Activated CD4-positive, alpha-beta T cell treated with anti-CD3 and anti-CD28 coated beads, Interleukin-2, amount 50 U/mL, for 1 hour (primary cell): ENCODE measurements at regions not wholly inside any gene's neighbourhood (a gene's known extent, or its start where the extent isn't known, plus 50 kb on each side); places are given as distances from the start of the nearest gene placed in this dataset.

Experiments used
- DNase-seq: peaks from one replicate; pipeline ENCODE4 v3.0.0-alpha.2; 2020

- DNase-seq = no peak
Measured at GRCh38 chr4:152156442-152156841, 379.4 kb downstream of the FBXW7 start.

GRCh38 chr4:152155070-152155469 is 380.8 kb downstream of the FBXW7 start:
- no peak for DNase-seq

GRCh38 chr4:152154433-152154832 is 381.5 kb downstream of the FBXW7 start:
- DNase-seq = no peak

GRCh38 chr4:152153476-152154270 is 382.2 kb downstream of the FBXW7 start:
- no peak for DNase-seq

DNA sequence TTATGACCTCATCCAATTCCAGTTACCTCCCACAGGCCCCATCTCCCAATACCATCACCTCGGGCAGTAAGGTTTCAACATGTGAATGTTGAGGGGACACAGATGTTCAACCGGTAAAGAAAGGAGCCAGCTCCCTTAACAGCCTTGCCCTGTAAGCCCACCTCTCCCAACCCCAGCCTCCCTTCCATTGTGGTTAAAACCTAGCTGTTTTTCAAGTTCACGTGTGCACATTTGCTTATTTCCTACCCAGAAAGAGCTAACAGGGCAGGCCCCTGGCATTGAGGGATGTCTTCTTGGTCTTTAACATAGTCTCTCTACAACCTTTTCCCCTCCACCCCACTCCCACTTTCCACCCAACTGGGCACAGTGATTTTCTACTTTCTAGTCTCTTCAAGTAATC is 385.7 kb downstream of the FBXW7 start:
- DNase-seq = no peak

DNA sequence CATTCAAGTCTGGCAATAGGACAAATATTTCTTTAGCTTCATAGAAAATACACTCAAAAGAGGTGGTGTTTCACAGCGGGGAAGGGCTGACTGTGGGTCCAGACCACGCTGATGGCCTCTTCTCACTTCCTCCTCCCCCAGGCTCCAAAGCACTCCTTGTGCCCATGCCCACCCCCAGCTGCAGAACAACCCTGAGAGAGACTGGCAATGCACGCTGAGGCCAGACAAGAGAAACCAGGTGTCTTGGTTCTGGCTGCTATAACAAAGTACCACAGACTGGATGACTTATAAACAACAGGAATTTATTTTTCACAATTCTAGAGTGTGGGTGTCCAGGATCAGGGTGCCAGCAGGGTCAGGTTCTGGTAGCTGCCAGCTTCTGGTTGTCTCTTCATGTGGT is 386.1 kb downstream of the FBXW7 start:
- DNase-seq = no peak

DNA sequence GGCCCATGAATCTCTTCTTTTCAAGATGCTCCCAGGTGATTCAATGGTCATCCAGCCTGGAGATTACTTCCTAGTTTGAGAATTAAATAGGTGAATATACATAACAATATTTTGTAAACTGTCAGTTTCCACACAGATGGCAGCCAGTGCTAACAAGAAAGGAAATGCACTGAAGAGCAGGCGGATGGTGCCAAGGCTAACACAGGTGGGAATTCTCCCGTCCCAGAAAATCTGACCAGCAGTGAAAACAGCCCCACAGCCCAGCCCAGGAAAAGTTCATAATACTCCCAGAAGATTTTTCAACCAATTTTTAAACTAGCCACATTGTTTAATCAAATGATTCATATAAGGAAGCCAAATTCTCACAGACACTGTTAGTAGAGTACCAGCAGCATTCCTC is 387.2 kb upstream of the GATB start:
- no peak for DNase-seq

- DNase-seq = no peak
Measured at GRCh38 chr4:152146244-152146643, 385.4 kb upstream of the GATB start.

DNA sequence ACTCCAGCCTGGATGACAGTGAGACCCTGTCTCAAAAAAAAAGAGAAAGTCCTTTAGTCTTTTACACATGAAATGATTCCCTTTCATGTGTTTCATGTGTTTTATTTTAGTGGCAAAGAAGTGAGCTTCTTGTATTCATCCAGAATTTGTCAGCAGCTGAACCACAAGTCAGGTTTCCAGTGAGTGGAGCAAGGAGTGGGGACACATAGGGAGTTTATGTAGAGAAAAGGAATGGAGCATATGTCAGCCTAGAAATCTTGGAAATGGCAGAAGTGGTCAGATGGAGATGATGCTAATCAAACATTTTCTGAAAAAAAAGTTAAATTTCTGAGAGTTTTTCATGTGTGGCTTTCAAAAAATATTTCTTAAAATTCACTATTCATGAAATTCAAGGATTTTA is 383.0 kb upstream of the GATB start:
- DNase-seq = no peak

- DNase-seq = no peak
Measured at GRCh38 chr4:152138451-152138850, 377.6 kb upstream of the GATB start.

- DNase-seq = no peak
Measured at GRCh38 chr4:152132776-152133175, 372.0 kb upstream of the GATB start.

- no peak for DNase-seq
Measured at GRCh38 chr4:152128356-152128755, 367.5 kb upstream of the GATB start.

- no peak for DNase-seq
Measured at GRCh38 chr4:152126238-152126637, 365.4 kb upstream of the GATB start.

DNA sequence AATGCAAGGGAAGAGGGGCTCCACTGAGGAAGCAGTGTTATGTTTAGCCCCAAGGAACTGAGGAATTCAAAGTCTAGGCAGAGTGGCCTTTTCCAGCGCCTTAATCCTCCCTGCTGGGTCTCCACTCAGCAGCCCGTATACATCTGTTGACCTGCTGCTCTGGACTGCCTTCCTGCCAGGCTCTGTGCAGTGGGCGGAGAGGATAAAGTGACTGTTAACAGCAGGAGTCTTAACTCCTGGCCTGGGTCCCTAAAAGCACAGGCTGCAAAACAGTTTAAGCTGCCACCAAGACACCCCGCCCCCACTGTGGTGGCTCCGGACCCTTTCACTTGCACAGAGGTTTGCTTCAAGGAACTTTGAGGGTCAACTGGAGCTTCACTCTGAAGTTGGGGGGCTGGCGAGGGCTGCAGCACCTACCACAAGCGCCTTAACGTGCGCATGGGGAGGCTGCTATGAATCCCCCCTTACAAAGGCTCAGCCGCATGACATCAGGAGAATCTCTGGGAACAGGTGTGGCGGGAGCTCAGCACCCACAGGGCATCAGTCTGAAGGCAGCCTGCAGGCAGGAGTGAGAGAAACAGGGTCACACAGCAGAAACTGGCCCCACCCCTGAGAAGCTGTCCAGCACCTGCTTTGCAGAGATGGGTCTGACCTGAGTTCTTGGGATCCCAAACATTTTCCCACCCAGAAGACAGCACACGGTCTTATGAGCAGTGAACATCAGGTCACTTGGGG is 358.2 kb upstream of the GATB start:
- DNase-seq = no peak

GRCh38 chr4:152117933-152118507 is 357.2 kb upstream of the GATB start:
- no peak for DNase-seq

GRCh38 chr4:152117520-152117919 is 356.7 kb upstream of the GATB start:
- no peak for DNase-seq

DNA sequence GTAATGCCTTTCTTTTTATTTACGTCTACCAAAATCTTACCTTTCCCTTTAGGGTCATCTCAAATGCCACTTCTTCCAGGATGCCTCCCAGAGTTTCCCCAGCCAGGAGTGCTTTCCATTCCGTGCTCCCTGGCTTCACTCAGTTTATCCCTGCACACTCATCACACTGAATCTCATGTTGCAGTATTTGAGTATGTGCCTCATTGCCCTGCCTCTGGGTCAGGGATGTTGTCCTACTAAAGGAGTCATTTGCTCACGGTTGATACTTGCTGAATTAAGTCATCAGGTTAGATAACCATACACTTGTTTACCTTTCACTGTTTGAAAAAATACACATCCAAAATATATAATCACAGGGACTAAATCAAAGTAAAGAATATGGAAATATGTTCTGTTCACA is 356.2 kb upstream of the GATB start:
- no peak for DNase-seq

- peak; percentile 43 for DNase-seq
Measured at GRCh38 chr4:152115794-152116193, 355.0 kb upstream of the GATB start.

DNA sequence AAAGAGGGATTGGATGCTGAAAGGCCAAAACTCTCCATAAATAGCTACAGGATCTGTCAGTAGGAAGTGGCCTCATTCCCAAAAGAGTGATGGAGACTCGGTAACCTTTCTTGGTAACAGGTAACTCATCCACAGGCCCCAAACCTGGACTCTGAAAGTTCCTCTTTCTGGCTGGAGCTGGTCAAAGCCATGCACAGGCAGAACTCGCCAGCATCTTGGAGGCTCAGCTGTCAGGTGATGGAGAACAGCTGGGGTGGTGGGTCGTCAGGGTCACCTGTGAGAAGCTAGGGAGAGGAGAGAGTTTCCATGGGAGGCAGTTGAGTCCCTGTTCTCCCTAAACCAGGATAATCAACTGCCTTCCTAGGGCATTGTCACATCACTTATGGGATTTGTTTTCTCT is 354.3 kb upstream of the GATB start:
- DNase-seq = no peak

DNA sequence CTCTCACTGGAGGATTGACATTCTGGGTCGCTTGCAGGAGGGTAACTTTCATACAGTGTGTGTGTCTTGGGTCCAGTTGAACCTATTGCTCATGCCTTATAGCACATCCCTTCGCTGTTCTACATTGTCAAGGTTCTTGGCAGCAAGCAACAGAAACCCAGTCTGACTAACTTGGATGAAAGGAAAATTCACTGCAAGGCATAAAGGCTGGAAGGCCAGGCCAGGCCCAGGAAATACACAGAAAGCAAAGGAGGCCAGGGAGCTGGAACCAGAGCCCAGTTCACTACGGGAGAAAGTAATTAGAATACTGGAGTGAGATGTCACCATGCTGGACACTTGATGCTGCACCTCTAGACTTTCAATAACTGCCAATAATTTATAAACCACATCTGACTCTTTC is 353.8 kb upstream of the GATB start:
- DNase-seq = no peak

DNA sequence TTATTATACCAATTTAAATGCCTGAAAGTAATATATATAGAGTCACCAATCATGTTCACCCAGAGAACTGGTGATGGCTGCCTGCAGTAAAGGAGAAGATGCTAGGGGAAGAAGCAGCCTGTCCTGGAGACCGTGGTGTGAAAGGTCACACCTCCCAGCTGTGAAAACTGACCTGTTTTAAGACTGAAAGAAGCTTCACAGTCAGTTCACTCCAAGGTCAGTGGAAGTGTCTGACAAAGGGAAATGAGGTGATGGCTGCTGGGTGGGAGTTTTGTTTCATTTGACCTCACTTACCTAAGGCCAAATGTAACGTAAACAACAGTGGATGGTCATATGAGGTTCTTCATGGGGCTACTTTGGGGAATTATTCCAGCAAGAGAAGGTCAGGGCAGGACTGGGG is 352.1 kb upstream of the GATB start:
- DNase-seq = no peak

DNA sequence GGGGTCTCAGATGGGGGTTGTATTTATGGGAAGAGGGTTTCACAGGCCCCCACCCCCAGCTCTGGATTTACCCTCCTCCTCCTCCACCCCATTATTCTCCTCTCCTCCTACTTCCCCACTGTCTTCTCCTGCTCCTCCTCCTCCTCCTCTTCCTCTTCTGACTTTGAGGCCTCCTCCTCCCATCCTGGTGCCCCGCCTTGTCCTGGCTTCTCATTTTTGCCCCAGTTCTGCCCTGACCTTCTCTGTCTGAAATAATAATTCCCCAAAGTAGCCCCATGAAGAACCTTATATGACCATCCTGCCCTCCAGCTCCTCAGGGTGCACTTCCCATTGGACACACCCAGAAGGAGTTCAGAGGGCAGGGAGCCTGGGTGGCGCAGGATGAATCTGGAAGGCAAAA is 351.4 kb upstream of the GATB start:
- no peak for DNase-seq

- DNase-seq = no peak
Measured at GRCh38 chr4:152110780-152111179, 350.0 kb upstream of the GATB start.
